HepG2 (cell line): ENCODE measurements at regions not wholly inside any gene's neighbourhood (a gene's known extent, or its start where the extent isn't known, plus 50 kb on each side); places are given as distances from the start of the nearest gene placed in this dataset.

Experiments used
- ATAC-seq: fragments of 200-7000 bp; cut with Tn5 transposase; 3 replicates; pipeline ENCODE4 v1.9.1; 2020; ENCODE audit warnings: mild to moderate bottlenecking, moderate library complexity
- BruUV-seq: library from RNA; stranded (reverse); fragments of 400-500 nt; replicated peaks from 2 replicates; lab custom pipeline; 2021; lab: Mats Ljungman, UMichigan
- CTCF ChIA-PET: fragments of 300-600 bp; formaldehyde crosslinking; extraction: SDS; loops from one replicate; lab custom pipeline; 2021; ENCODE audit warnings: low total read pairs, inconsistent platforms, low intra/inter-chr PET ratio; lab: Yijun Ruan, JAX
- POLR2A ChIA-PET: fragments of 350-600 bp; sonication (Branson Sonifier 250); formaldehyde crosslinking; loops from one replicate; lab custom pipeline; 2020; ENCODE audit warnings: antibody characterized with exemption, inconsistent platforms; lab: Yijun Ruan, JAX
- DNase-seq: peaks from one replicate; pipeline ENCODE4 v3.0.0-alpha.2; 2015; ENCODE audit warnings: low spot score
- FAIRE-seq: peaks from 3 replicates; lab custom pipeline; 2011; peaks lifted over from hg19 to GRCh38; lab: Jason Lieb, UNC
- H2AFZ ChIP-seq: one replicate; pipeline ENCODE4 v1.6.1; 2011; ENCODE audit warnings: low read length, inconsistent platforms
- H3K27ac ChIP-seq: fragments of 300-600 bp; 3 replicates; pipeline ENCODE4 v1.8.0; 2011; ENCODE audit warnings: mixed run types, mild to moderate bottlenecking, mixed read lengths, low read length, inconsistent platforms; ENCODE audit not compliant: insufficient read depth; ENCODE audit errors: extremely low read length
- H3K27me3 ChIP-seq, 2 experiments: fragments of 200-600 bp in 1 of 2; 2 replicates in 1 of 2; 3 replicates in 1 of 2; pipeline versions ENCODE4 v1.6.0 to v1.8.0; 2011; ENCODE audit warnings: low read length in 2 of 2, mild to moderate bottlenecking in 2 of 2, moderate library complexity in 2 of 2, inconsistent platforms in 1 of 2; ENCODE audit not compliant: insufficient read depth in 2 of 2, control insufficient read depth in 1 of 2
- H3K36me3 ChIP-seq, 2 experiments: fragments of 200-600 bp in 1 of 2; replicated peaks in 1 of 2; 2 replicates in 1 of 2; 3 replicates in 1 of 2; pipeline versions ENCODE4 v1.5.1 to v1.8.0; 2011; ENCODE audit warnings: low read length in 2 of 2, inconsistent platforms in 1 of 2; ENCODE audit not compliant: insufficient read depth in 2 of 2, control insufficient read depth in 1 of 2
- H3K4me1 ChIP-seq: 2 replicates; pipeline ENCODE4 v1.5.1; 2012; ENCODE audit warnings: low read length, inconsistent platforms; ENCODE audit not compliant: insufficient read depth
- H3K4me2 ChIP-seq: 2 replicates; pipeline ENCODE4 v1.6.0; 2011; ENCODE audit warnings: low read depth, low read length, inconsistent platforms
- H3K4me3 ChIP-seq, 3 experiments: fragments of 200-600 bp in 1 of 3; sonication (generic), shearing (Covaris generic) in 1 of 3; replicated peaks in 1 of 3; 2 replicates each; pipeline ENCODE4 v1.5.1; 2011 to 2016; ENCODE audit warnings: low read length in 3 of 3, inconsistent platforms in 2 of 3, low read depth in 2 of 3, mild to moderate bottlenecking in 2 of 3, control low read depth in 1 of 3, mixed read lengths in 1 of 3; ENCODE audit not compliant: insufficient read depth in 1 of 3
- H3K79me2 ChIP-seq: one replicate; pipeline ENCODE4 v1.6.1; 2011; ENCODE audit warnings: low read length, inconsistent platforms; ENCODE audit not compliant: insufficient read depth
- H3K9ac ChIP-seq: 2 replicates; pipeline ENCODE4 v1.6.0; 2011; ENCODE audit warnings: mild to moderate bottlenecking, low read depth, low read length, inconsistent platforms; ENCODE audit not compliant: insufficient read depth
- H3K9me3 ChIP-seq: 2 replicates; pipeline ENCODE4 v1.5.1; 2012; ENCODE audit warnings: mild to moderate bottlenecking, low read length
- H4K20me1 ChIP-seq: 2 replicates; pipeline ENCODE4 v1.6.0; 2011; ENCODE audit warnings: inconsistent platforms, mild to moderate bottlenecking, low read length, moderate library complexity; ENCODE audit not compliant: insufficient read depth
- GMEB2 ChIP-seq: IDR thresholded peaks from 2 replicates; pipeline ENCODE4 v1.6.1; 2016; ENCODE audit warnings: missing biosample characterization, missing genetic modification reagents, low read depth
- HDAC1 ChIP-seq: sonication (generic); formaldehyde crosslinking; IDR thresholded peaks from 2 replicates; pipeline ENCODE4 v1.5.1; 2020; ENCODE audit warnings: mild to moderate bottlenecking, missing genetic modification reagents
- HNRNPLL ChIP-seq: fragments of 200-400 bp; formaldehyde crosslinking; IDR thresholded peaks from 2 replicates; pipeline ENCODE4 v1.6.1; 2017; ENCODE audit warnings: mild to moderate bottlenecking, low read depth, low read length; ENCODE audit not compliant: poor library complexity, severe bottlenecking
- NFKB2 ChIP-seq: sonication (generic); formaldehyde crosslinking; IDR thresholded peaks from 2 replicates; pipeline ENCODE4 v1.4.0; 2020; ENCODE audit warnings: missing genetic modification reagents, borderline replicate concordance
- RFX1 ChIP-seq: fragments of 450-650 bp; IDR thresholded peaks from 2 replicates; pipeline ENCODE4 v1.6.1; 2017
- SKIL ChIP-seq: sonication (generic); formaldehyde crosslinking; IDR thresholded peaks from 2 replicates; pipeline ENCODE4 v1.8.0; 2022; ENCODE audit warnings: missing genetic modification reagents, mild to moderate bottlenecking, moderate library complexity, borderline replicate concordance
- SMAD9 ChIP-seq: sonication (generic); formaldehyde crosslinking; IDR thresholded peaks from 2 replicates; pipeline ENCODE4 v1.5.1; 2020; ENCODE audit warnings: mild to moderate bottlenecking, missing genetic modification reagents
- SMARCE1 ChIP-seq: fragments of 450-650 bp; IDR thresholded peaks from 2 replicates; pipeline ENCODE4 v1.6.1; 2017; ENCODE audit warnings: borderline replicate concordance
- ZFP41 ChIP-seq: sonication (generic); formaldehyde crosslinking; IDR thresholded peaks from 2 replicates; pipeline ENCODE4 v1.4.0; 2020; ENCODE audit warnings: mild to moderate bottlenecking, missing genetic modification reagents, borderline replicate concordance
- ZNF333 ChIP-seq: sonication (generic); formaldehyde crosslinking; IDR thresholded peaks from 2 replicates; pipeline ENCODE4 v1.4.0; 2020; ENCODE audit warnings: mild to moderate bottlenecking, missing genetic modification reagents, borderline replicate concordance
- ZNF576 ChIP-seq: sonication (generic); formaldehyde crosslinking; IDR thresholded peaks from 2 replicates; pipeline ENCODE4 v1.4.0; 2020; ENCODE audit warnings: mild to moderate bottlenecking, missing genetic modification reagents
- WGBS: methylation state at CpG from one replicate; pipeline ENCODE4 v1.1.6; 2017; ENCODE audit warnings: low lambda C conversion rate; 5-methylcytosine and 5-hydroxymethylcytosine counted together
- in situ Hi-C: cut with HindIII; loops from 2 replicates; pipeline ENCODE4 v1.10.0; 2017; ENCODE audit warnings: low pct_unique_long_range_greater_than_20kb; ENCODE audit not compliant: extremely low pct_ligation_motif_present
- intact Hi-C: fragments of 100-400 bp; cut with micrococcal nuclease; formaldehyde crosslinking; loops from one replicate; pipeline ENCODE4 v1.10.0; 2022; ENCODE audit not compliant: unreplicated experiment
- TF ChIP-seq, protein P1 (sequence below), 2 experiments: sonication (generic) in 1 of 2; formaldehyde crosslinking in 1 of 2; IDR thresholded peaks; 2 replicates each; pipeline versions ENCODE4 v1.6.1 to v1.9.0; 2014 to 2022; ENCODE audit warnings: antibody characterized with exemption in 1 of 2, borderline replicate concordance in 1 of 2, inconsistent platforms in 1 of 2, low read depth in 1 of 2, missing genetic modification reagents in 1 of 2
- TF ChIP-seq, protein P2 (sequence below): IDR thresholded peaks from 2 replicates; pipeline ENCODE4 v1.6.1; 2016

GRCh38 chr15:66630801-66631351 is 65.1 kb upstream of the LCTL start:
- ChIA-PET POLR2A (no interaction called here), CTCF (no interaction called here)
- H3K36me3 ChIP-seq, result no peaks in the 10 kb centered on the region
- ATAC-seq (peak; percentile 27; the same call in 2 of the 3 replicates), FAIRE-seq (no peak), DNase-seq (no peak)
- H3K4me2 ChIP-seq, result no peak overlapping the region
- H3K27me3 ChIP-seq, result peaks cover 0 to 3% of the 10 kb centered on the region in 2 experiments; a peak in 1 of 5 replicates
- in situ Hi-C loops (no loop called here), intact Hi-C loops (no loop called here)
- H3K9me3 ChIP-seq, result no peaks in the 10 kb centered on the region
- no peak overlapping the region for H2AFZ ChIP-seq
- H3K4me1 ChIP-seq, result no peaks in the 10 kb centered on the region
- no TSS peak for BruUV-seq
- H3K4me3 ChIP-seq, result no peak overlapping the region
- 53% methylated on average over 12 of the region's 17 CpGs for WGBS
- no peaks in the 10 kb centered on the region for H4K20me1 ChIP-seq
- no peaks in the 10 kb centered on the region for H3K79me2 ChIP-seq
- no peak overlapping the region for H3K27ac ChIP-seq
- H3K9ac ChIP-seq, result no peak overlapping the region
- TF ChIP-seq HDAC1, result no peak
- no peak for TF ChIP-seq HNRNPLL
- no peak for TF ChIP-seq ZFP41 (CRISPR knock-in tag)
- no peak for TF ChIP-seq RFX1
- no peak for TF ChIP-seq SKIL (CRISPR knock-in tag)
- no peak for TF ChIP-seq NFKB2 (CRISPR knock-in tag)
- TF ChIP-seq, protein P1, sequence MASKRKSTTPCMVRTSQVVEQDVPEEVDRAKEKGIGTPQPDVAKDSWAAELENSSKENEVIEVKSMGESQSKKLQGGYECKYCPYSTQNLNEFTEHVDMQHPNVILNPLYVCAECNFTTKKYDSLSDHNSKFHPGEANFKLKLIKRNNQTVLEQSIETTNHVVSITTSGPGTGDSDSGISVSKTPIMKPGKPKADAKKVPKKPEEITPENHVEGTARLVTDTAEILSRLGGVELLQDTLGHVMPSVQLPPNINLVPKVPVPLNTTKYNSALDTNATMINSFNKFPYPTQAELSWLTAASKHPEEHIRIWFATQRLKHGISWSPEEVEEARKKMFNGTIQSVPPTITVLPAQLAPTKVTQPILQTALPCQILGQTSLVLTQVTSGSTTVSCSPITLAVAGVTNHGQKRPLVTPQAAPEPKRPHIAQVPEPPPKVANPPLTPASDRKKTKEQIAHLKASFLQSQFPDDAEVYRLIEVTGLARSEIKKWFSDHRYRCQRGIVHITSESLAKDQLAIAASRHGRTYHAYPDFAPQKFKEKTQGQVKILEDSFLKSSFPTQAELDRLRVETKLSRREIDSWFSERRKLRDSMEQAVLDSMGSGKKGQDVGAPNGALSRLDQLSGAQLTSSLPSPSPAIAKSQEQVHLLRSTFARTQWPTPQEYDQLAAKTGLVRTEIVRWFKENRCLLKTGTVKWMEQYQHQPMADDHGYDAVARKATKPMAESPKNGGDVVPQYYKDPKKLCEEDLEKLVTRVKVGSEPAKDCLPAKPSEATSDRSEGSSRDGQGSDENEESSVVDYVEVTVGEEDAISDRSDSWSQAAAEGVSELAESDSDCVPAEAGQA (IDR thresholded peaks at IDR 0.05; ENCODE audit: low read depth), result no peak
- TF ChIP-seq, protein P1 (CRISPR knock-in tag; IDR thresholded peaks at IDR 0.05; ENCODE audit: borderline replicate concordance), result no peak
- no peak for TF ChIP-seq SMARCE1
- TF ChIP-seq ZNF576, result no peak
- TF ChIP-seq ZNF333 (CRISPR knock-in tag), result no peak
- TF ChIP-seq, protein P2, sequence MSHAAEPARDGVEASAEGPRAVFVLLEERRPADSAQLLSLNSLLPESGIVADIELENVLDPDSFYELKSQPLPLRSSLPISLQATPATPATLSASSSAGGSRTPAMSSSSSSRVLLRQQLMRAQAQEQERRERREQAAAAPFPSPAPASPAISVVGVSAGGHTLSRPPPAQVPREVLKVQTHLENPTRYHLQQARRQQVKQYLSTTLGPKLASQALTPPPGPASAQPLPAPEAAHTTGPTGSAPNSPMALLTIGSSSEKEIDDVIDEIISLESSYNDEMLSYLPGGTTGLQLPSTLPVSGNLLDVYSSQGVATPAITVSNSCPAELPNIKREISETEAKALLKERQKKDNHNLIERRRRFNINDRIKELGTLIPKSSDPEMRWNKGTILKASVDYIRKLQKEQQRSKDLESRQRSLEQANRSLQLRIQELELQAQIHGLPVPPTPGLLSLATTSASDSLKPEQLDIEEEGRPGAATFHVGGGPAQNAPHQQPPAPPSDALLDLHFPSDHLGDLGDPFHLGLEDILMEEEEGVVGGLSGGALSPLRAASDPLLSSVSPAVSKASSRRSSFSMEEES (CRISPR knock-in tag), result no peak
- TF ChIP-seq GMEB2 (CRISPR knock-in tag), result no peak
- no peak for TF ChIP-seq SMAD9 (CRISPR knock-in tag)
